ENCODE measurements at regions not wholly inside any gene's neighbourhood (a gene's known extent, or its start where the extent isn't known, plus 50 kb on each side); places are given as distances from the start of the nearest gene placed in this dataset.

- H3K27ac ChIP-seq = no peak overlapping the region
- TF ChIP-seq ZFX (IDR thresholded peaks at IDR 0.05) = no peak
- TF ChIP-seq, protein P1, sequence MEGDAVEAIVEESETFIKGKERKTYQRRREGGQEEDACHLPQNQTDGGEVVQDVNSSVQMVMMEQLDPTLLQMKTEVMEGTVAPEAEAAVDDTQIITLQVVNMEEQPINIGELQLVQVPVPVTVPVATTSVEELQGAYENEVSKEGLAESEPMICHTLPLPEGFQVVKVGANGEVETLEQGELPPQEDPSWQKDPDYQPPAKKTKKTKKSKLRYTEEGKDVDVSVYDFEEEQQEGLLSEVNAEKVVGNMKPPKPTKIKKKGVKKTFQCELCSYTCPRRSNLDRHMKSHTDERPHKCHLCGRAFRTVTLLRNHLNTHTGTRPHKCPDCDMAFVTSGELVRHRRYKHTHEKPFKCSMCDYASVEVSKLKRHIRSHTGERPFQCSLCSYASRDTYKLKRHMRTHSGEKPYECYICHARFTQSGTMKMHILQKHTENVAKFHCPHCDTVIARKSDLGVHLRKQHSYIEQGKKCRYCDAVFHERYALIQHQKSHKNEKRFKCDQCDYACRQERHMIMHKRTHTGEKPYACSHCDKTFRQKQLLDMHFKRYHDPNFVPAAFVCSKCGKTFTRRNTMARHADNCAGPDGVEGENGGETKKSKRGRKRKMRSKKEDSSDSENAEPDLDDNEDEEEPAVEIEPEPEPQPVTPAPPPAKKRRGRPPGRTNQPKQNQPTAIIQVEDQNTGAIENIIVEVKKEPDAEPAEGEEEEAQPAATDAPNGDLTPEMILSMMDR (conservative IDR thresholded peaks at IDR 0.05) = no peak
Measured at GRCh38 chr10:55146032-55146431, 345.0 kb upstream of the PCDH15 start.

GRCh38 chr10:55144001-55144400 is 343.0 kb upstream of the PCDH15 start:
- TF ChIP-seq, protein P1 (conservative IDR thresholded peaks at IDR 0.05) = no peak
- TF ChIP-seq ZFX (IDR thresholded peaks at IDR 0.05) = no peak
- no peak overlapping the region for H3K27ac ChIP-seq

- no peak overlapping the region for H3K27ac ChIP-seq
- no peak for TF ChIP-seq ZFX (IDR thresholded peaks at IDR 0.05)
- TF ChIP-seq, protein P1 (conservative IDR thresholded peaks at IDR 0.05) = no peak
Measured at GRCh38 chr10:55141892-55142291, 340.9 kb upstream of the PCDH15 start.

GRCh38 chr10:55137063-55137462 is 336.0 kb upstream of the PCDH15 start:
- TF ChIP-seq ZFX (IDR thresholded peaks at IDR 0.05) = no peak
- TF ChIP-seq, protein P1 (conservative IDR thresholded peaks at IDR 0.05) = no peak
- H3K27ac ChIP-seq = no peak overlapping the region

DNA sequence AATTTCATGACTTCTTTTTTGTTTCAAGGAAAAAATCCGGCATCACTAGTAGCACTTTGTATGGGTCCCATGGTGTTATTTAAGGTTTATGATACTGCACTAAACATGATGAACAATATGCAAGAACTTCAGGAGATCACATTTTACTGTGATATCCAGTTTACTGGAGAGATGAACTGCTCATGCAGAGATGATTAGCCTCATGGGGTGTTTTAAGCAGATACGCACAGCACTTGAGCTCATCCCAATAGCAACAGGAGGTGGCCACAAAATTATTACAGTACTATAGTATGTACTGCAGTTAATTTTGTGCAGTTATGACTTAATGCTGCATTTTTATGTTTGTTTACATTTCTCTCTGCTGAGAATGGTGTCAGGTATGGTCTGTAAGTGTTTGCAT is 303.7 kb upstream of the PCDH15 start:
- no peak for TF ChIP-seq ZFX (IDR thresholded peaks at IDR 0.05)
- TF ChIP-seq, protein P1 (conservative IDR thresholded peaks at IDR 0.05) = no peak
- no peak overlapping the region for H3K27ac ChIP-seq

- TF ChIP-seq, protein P1 (conservative IDR thresholded peaks at IDR 0.05) = no peak
- TF ChIP-seq ZFX (IDR thresholded peaks at IDR 0.05) = no peak
- no peak overlapping the region for H3K27ac ChIP-seq
Measured at GRCh38 chr10:55098452-55098851, 297.4 kb upstream of the PCDH15 start.

DNA sequence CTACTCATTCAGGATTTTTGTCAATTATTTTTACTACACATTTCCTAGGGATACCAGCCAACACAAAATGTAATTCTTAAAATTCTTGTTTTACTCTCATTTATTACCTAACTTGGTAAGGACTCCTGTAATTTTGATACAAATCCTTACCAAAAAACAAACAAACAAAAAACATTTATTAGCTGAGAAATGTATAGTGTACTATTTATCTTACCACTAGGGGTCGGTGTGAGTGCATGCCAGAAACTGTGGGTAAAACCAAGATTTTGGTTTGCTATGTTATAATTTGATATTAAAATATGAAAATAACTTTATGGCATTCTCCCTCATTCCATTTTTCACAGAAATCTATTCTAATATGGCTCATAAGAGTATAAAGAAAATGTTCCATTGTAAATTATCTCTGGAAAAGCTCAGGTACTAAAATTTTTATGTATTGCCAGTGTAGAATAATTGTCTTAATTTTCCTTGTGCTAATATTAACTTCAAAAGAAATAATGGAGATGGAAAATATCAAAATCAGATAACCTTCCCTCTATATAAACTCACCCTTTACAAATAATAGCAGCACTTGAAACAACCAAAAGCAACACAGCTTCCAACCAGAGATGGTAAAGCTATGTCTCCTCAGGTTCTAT is 290.8 kb upstream of the PCDH15 start:
- no peak overlapping the region for H3K27ac ChIP-seq
- TF ChIP-seq, protein P1 (conservative IDR thresholded peaks at IDR 0.05) = peak; percentile 95
- TF ChIP-seq ZFX (IDR thresholded peaks at IDR 0.05) = no peak

Data from C4-2B (cell line).